ENCODE measurements at regions not wholly inside any gene's neighbourhood (a gene's known extent, or its start where the extent isn't known, plus 50 kb on each side); places are given as distances from the start of the nearest gene placed in this dataset.
"Not testable (repeated sequence)": the region's sequence is repeated elsewhere in the genome, so short reads cannot be mapped to it uniquely, and the experiment has no call there.

DNA sequence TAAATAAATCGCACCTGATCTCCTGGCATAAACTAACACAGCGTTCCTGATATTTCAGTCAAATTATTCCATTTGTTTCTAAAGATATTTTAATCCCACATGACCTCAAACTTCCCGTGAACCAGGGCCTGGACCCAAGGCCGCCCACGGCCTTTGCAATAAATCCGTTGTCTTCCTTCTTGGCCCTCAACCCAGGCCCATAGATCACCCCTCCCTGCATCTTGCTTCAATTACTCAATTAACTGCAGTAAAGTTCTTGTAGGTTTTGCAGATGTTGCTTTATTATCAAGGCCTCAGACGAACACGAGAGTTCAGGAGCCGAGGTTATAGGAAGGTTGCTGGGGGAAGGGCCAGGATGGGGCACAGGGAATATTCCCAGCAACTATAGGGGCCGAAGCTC lies 249.4 kb downstream of the RAB11FIP2 start:
- DNase-seq = no peak

DNA sequence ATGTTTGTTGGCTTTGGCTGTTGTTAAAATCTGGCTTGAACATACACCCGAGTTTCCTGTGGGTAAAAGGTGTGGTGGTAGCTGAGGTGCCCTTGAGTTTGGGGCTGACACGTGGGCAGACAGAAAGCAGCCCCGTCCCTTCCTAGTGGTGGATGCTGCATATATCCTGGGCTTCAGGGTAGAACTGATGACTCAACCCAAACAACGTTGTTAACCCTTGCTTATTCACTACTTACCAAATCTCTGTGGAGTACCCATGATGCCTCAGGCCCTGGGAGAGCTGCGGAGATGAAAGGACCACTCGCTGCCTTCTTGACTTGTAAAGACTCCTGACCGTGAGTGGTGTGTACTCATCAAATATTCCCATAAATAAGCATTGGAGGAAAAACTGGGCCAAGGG lies 245.1 kb downstream of the RAB11FIP2 start:
- DNase-seq = no peak

- no peak for DNase-seq
These were observed 242.2 kb downstream of the RAB11FIP2 start for GRCh38 chr10:117804470-117805011.

DNA sequence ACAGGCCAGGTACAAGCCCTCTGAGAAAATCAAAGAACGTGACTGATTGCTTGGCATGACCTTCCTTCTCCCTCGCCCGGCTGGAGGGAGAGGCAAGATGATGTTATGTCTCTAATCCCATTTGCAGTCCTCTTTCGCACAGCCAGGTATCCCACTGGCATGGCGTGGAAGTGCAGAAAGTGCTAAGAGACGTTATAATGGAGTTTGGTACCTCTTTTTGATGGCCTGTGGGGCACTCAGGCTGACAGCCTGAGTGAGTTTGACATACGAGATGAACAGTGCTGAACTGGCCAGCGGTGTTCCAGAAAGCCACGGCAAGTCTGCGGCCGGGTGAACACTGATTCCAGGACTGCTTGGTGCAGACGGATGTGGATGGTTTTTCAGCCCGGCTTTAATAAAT lies 241.6 kb downstream of the RAB11FIP2 start:
- DNase-seq = no peak

DNA sequence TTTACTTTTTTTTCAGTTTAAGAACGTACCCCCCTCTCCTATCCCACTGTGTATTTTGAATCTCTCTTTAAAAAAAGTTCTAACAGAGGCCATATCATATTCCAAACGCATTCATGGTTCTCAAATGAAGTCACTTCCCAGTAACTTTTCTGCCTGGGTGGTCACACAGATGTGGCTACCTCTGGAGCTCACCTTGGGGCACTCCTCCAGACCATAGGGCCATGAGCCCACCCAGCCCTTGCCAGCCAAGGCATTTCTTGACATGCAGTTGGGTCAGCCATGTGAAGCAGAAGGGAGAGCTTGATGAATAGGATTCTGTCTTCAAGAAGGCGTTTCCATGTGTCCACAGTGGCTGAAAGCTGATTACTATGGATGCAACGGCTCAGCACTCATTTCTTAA lies 239.3 kb downstream of the RAB11FIP2 start:
- DNase-seq = no peak

DNA sequence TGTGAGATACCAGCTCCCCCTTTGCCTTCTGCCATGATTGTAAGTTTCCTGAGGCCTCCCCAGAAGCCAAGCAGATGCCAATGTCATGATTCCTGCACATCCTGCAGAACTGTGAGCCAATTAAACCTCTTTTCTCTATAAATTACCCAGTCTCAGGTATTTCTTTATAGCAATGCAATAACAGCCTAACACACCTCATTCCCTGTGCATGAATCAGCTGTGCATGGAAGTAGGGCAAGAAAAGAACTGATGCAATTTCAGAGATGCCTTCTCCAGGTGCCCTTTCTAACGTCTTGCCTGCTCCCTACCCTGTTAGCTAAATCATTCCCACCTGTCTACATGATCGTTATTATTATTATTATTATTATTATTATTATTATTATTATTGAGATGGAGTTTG lies 230.9 kb downstream of the RAB11FIP2 start:
- not testable (repeated sequence) for DNase-seq

- DNase-seq = no peak
These were observed 229.6 kb downstream of the RAB11FIP2 start for GRCh38 chr10:117817116-117817515.

DNA sequence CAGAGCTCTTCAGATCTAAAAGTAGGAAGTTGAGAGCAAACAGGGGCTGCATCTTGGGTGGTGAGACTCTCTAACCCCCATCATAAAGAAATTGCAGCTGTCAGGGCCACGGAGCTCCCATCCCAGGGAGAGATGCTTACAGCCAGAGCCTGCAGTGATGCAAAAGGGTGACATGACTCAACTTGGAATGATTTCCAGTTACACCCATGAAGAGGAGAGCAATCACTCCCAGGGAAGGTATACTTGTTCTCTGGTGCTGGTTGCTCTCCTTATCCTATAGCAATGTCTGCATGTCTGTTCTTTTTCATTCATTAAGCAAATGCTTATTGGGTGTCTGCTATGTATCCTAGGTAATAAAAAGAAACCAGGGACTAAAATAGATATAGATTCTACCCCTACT lies 228.0 kb downstream of the RAB11FIP2 start:
- no peak for DNase-seq

GRCh38 chr10:117819304-117819703 lies 227.4 kb downstream of the RAB11FIP2 start:
- no peak for DNase-seq

DNA sequence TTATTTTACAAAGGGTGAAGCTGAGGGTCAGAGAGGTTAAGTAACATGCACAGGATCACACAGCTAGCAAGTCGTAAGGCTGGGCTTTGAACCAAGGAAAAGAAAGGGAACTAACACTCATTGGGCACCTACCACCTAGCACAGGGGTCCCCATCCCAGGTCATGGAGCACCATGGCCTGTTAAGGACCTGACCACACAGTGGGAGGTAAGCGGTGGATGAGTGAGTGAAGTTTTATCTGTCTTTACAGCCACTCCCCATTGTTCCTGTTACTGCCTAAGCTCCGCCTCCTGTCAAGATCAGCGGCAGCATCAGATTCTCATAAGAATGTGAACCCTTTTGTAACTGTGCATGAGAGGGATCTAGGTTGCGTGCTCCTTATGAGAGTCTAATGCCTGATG lies 222.8 kb downstream of the RAB11FIP2 start:
- DNase-seq = no peak

DNA sequence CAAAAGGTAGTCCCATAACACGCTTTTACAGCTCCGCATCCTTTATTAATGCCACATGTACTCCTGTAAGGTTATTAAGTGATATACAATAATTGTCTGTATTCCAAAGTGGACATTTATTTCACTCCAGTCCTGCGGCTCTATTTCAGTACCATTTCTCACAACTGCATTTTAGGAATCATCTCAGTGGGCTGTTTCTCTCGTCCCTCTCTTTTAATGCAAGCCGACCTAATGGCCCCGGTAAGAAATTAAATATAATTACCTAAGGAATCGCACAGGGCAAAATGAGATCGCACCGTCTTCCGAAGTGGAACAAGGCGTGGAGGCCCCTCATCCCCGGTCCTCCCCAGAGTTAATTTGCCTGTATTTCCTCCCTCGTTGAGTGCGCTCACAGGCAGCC lies 216.5 kb downstream of the RAB11FIP2 start:
- no peak for DNase-seq

GRCh38 chr10:117830787-117831212 lies 215.9 kb downstream of the RAB11FIP2 start:
- DNase-seq = no peak

DNA sequence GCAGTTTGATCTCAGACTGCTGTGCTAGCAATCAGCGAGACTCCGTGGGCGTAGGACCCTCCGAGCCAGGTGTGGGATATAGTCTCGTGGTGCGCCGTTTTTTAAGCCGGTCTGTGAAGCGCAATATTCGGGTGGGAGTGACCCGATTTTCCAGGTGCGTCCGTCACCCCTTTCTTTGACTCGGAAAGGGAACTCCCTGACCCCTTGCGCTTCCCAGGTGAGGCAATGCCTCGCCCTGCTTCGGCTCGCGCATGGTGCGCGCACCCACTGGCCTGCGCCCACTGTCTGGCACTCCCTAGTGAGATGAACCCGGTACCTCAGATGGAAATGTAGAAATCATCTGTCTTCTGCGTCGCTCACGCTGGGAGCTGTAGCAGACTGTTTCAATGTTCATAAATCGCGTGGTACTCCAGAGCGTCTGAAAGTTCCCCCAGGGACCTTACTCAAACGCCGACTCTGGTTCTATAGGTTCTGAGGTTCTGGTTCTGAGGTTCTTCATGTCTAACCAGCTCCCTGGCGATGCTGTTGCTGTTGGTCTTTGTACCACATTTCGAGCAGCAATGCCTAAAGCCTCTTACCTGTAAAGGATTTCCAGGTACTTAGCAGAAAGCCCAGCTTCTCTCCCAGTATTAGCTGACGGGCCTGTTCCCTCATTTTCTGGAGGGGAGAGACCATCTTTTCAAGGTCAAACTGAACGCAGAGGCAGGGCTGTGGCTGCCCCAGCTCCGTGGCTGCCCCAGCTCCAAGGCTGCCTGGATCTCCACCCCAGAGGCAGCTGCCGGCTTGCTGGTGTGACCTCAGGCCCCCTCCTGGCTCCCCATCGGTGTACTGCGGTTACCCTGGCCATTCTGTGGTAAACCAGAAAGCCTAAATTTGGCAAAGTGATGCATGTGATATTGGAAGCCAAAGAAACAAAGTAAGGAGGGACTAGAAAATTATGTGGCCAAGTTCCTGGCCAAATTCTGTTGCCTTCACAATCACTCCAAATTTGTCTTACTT lies 207.9 kb downstream of the RAB11FIP2 start:
- DNase-seq = not testable (repeated sequence)

DNA sequence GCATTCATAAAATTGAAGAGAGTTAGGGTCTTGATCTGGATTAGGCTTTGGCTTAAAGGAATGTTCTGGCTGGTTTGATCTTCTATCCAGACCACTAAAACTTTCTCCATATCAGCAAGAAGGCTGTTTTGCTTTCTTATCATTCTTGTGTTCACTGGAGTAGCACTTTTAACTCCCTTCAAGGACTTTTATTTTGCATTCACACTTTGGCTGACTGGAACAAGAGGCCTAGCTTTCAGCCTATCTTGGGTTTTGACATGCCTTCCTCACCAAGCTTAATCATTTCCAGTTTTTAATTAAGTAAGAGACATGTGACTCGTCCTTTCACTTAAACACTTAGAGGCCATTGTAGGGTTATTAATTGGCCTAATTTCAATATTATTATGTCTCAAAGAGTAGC lies 190.3 kb downstream of the RAB11FIP2 start:
- DNase-seq = not testable (repeated sequence)

GRCh38 chr10:117860135-117860534 lies 186.6 kb downstream of the RAB11FIP2 start:
- DNase-seq = no peak

DNA sequence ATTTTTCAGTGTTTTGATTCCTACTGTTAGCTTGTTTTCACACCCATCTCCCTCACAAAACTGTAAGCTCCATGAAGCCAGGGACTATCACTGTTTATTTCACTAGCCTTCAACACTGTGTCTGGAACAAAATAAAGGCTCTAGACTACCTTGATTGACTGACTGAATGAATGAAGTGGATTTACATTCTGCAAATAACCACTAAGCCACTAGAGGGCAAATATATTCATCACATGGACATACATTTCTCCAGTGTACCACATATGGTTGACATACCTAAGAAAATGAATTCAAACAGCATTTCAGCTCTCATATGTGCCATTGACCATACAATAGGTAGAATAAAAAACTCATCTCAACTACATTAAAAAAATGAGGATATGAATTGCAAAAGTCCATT lies 185.9 kb downstream of the RAB11FIP2 start:
- DNase-seq = peak; percentile 8

DNA sequence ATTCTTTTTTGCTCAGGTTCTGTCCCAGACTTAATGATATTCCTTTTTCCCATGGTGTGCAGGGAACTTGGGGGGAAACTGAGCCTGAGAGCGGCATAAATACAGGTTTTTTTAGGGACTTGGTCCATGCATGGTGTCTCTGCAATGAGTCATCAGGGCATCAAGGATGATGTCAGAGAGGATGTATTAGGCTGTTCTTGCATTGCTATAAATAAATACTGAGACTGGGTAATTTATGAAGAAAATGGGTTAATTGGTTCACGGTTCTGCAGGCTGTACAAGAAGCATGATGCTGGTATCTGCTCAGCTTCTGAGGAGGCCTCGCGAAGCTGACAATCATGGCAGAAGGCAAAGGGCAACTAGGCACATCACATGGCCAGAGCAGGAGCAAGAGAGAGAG lies 185.4 kb downstream of the RAB11FIP2 start:
- no peak for DNase-seq

DNA sequence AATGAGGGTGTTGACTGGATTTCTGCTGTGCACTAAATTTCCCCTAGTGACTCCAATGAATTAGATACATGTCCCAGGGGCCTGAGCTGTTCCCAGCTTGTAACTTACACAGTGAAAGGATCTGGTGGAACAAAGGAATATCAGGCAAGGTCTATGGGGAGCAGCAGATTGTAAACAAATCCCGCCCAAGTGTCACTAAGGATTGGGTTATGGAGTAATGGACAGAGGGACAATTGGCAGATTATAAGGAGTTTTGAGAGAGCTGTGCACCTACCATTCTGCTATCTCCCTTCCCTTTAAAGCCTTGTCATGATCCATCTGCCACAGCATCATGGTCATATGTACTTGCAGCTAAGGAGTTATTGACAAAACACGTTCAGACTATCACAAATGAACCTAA lies 183.0 kb downstream of the RAB11FIP2 start:
- DNase-seq = no peak

- no peak for DNase-seq
These were observed 180.8 kb downstream of the RAB11FIP2 start for GRCh38 chr10:117865945-117866344.

- DNase-seq = no peak
These were observed 178.6 kb downstream of the RAB11FIP2 start for GRCh38 chr10:117868151-117868550.

- DNase-seq = no peak
These were observed 170.9 kb downstream of the RAB11FIP2 start for GRCh38 chr10:117875793-117876192.

DNA sequence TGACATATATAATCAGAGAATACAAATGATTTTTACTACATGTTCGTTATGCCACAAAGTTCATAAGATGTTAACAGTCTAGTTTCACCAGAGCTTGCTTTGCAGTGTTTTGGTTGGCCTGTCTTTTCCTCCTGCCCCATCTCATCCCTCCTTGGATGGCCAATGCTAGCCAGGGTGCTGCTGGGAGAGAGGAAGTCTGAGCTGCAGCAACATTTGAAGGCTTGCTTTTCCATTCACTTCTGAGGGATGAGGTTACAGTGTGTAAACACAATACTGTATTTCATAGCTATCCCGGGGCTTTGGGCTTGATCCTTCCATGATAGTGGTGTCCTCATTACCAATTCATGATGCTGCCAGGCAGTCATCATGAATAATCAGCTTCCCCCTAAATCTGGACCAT lies 170.5 kb downstream of the RAB11FIP2 start:
- no peak for DNase-seq

DNA sequence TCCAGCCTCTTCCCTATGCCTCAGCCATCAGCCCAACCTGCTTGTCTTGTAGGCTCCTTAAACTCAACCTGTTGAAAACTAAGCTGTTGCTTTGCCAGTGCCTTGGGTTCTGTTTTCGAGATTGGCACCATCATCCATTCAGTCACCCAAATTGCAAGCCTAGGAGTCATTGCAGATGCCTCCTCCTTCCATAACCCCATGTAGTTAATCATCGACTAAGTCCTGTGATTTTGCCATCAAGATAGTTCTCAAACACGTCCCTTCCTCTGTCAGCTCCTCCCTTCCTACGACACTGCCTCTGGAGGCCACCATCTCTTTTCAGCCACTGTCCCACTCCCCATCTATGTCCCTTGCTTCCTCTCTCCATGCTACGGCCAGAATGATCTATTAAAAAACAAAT lies 168.1 kb downstream of the RAB11FIP2 start:
- no peak for DNase-seq

- DNase-seq = no peak
These were observed 162.6 kb downstream of the RAB11FIP2 start for GRCh38 chr10:117884093-117884492.

Measured in EL (cell line).